Daoy (cell line): ENCODE measurements at regions not wholly inside any gene's neighbourhood (a gene's known extent, or its start where the extent isn't known, plus 50 kb on each side); places are given as distances from the start of the nearest gene placed in this dataset.
"Not testable (repeated sequence)": the region's sequence is repeated elsewhere in the genome, so short reads cannot be mapped to it uniquely, and the experiment has no call there.

ENCODE experiments used
- DNase-seq: peaks from one replicate; pipeline ENCODE4 v3.0.0-alpha.2; 2015; ENCODE audit warnings: low read depth

GRCh38 chr1:59202455-59202854 lies 94.4 kb upstream of the FGGY start:
- no peak for DNase-seq

DNA sequence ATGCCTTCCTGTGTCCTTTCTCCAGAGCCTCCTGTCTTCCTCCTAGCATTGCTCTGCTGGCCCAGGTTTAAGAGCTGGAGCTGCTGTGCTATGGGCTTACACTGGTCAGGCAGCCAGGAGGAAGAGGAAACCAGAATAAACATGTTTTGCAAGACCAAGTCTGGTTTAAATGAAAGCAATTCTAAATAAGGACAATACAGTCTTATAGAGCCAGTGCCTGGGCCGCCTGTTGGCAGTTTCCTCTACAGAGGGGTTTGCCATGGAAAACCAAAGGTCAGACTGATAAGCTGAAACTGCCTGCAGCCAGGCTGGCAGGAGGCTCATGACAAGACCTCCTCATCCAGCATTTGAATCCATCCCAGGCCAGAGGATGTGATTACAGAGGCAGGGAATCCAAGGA lies 92.9 kb upstream of the FGGY start:
- DNase-seq, result no peak

DNA sequence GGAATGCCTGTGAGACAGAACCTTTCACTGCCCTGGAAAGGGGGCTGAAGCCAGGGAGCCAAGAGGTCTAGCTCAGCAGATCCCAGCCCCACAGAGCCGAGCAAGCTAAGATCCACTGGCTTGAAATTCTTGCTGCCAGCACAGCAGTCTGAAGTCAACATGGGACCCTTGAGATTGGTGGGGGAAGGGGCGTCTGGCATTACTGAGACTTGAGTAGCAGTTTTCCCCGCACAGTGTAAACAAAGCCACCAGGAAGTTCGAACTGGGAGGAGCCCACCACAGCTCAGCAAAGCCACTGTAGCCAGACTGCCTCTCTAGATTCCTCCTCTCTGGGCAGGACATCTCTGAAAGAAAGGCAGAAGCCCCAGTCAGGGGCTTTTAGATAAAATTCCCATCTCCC lies 90.3 kb upstream of the FGGY start:
- DNase-seq, result not testable (repeated sequence)

DNA sequence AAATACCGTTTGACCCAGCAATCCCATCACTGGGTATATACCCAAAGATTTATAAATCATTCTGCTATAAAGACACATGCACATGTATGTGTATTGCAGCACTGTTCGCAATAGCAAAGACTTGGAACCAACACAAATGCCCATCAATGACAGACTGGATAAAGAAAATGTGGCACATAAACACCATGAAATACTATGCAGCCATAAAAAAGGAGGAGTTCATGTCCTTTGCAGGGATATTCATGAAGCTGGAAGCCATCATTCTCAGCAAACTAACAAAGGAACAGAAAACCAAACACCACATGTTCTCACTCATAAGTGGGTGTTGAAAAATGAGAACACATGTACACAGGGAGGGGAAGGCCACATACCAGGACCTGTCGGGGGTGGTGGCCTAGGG lies 86.5 kb upstream of the FGGY start:
- not testable (repeated sequence) for DNase-seq

GRCh38 chr1:59212706-59213105 lies 84.2 kb upstream of the FGGY start:
- no peak for DNase-seq

DNA sequence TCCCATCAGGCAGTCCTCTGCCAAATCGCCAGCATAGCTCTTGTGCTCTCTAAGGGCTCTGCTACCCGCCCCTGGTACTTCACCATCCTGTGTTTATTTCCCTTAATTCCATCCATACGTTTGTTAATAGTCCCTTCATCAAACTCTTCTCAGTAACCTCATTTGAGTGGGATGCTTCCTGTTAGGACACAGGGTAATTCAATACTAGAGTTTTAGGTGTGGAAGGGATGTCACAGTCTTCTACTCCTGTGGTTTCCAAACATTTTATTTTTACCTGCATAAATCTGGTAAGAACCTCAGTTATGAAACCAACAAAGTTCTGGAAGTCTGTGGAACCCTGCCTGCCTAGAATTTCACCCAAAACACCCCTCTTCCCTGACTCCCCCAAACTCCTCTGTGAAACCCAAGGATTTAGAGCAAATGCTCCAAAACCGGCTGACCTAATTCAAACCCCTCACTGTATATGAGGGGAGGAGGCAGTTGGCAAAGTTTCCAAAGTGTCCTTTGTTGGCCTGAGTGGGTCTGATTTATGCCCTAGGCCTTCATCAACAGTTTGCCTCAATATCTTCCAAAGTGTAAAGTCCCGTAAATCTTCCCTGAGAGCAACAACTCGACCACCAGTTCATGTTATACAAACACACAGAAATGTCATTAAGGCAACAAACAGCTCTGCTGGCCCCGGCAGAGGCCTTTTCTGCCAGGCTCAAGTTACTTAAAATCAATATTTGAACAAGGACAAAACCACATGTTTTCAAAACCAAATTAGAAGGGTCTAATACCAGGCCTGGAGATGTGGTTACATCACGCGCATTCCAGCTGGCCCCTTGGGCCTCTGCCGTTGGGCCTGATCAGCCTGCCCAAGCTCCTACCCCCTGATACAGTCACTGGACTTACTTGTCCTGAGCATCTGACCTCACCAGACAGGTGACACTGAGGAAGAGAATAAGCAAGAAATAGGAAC lies 82.4 kb upstream of the FGGY start:
- DNase-seq, result peak; percentile 68

- DNase-seq, result no peak
These were observed 81.1 kb upstream of the FGGY start for GRCh38 chr1:59215766-59216291.

- DNase-seq, result not testable (repeated sequence)
These were observed 79.5 kb upstream of the FGGY start for GRCh38 chr1:59217439-59217838.

- no peak for DNase-seq
These were observed 78.2 kb upstream of the FGGY start for GRCh38 chr1:59218521-59219236.

- no peak for DNase-seq
These were observed 77.0 kb upstream of the FGGY start for GRCh38 chr1:59219916-59220315.

DNA sequence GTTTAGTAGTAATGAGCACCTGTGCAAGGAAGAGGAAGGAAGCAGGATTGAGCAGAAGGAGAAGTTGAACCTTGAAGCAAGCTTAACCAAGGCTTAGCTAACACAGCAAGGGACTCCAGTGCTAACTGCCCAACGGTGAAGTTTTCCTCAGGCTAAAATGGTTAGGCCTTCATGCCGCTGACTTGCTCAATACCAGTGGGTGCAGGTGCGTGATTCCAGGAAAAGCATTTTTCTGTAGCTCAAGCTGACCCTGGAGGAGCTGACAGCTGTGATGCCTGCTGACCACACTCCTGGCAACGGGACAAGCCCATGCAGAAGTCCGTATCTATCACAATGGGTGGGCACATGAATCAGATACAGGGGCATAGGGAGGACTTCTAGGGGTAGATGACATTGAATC lies 76.5 kb upstream of the FGGY start:
- no peak for DNase-seq

GRCh38 chr1:59223198-59223597 lies 73.7 kb upstream of the FGGY start:
- DNase-seq, result no peak

DNA sequence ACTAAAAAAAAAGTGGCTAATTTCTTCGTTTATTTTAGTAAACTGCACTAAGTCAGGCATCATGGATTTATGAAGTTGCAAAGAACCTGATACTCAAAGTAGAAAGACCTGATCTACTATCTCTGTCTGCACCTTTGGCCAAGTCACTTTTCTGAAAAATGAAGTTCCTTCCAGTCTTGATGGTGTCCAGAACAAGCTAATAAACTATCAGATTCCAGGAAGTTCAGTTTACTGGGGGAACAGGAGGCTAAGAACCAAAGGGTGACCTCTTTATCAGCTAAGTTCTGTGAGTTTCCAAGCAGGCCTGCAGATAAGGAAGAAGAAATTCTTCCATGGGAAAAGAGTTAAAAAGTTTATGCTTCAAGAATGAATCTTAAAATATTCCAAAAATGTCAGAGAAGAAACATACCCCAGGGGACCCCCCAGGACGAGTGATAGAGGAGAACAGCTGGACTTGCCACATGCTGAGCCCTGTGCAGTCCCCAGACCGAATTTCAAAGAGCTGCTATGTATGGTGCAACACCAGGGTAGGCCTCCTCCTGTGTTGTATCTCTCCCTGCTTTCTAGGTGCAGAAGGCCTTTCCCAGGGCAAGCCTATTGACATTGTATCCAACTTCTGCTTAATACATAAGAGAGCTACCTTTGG lies 72.8 kb upstream of the FGGY start:
- no peak for DNase-seq

DNA sequence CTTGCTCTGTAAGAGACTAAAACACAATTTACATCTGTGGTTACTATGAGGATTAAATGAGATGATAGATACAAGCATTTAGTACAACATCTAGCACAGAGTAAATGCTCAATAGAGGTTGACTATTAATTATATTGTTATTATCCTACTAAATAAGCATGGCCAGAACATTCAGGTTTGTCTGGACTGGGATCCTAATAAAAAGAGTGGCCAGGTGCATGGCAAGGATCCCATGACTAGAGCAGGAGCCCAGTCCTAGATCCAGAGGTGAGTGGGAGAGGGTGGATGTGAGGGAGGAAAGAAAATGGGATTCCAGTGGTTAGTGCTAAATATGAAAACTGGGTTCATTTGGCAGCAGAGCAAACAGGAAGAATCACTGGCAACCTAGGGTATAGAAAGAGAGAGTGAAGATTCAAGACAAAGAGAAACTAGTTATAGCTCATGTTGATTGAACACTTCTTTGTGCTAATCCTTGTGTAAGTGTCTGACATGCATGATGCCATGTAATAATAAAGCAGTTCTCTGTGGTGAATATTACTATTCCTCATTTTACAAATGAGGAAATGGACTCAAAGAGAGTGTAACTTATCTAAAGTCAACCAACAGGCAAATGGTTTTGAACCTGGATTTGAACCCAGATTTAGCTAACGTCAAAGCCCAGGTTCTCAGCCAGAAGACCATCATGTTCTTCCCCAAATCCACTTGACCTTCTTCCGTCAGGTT lies 71.1 kb upstream of the FGGY start:
- DNase-seq, result no peak

DNA sequence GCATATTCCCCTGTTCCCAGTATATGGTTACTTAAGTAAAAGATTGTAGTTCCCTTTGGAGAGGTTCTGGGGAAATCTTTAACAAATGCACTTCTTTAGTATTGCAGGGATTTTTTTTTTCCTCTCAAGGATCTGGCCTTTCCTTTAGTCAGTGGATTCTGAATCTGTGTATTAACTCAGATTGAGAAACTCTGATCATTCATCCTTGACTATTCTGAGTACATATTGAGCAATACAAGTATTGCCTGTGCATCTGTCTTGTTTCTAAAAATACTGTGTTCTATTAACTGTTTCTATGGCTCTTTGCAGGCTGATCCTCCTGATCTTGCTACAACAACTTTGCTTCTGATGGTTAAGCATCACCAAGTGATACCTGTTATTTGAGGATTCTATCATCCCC lies 67.8 kb upstream of the FGGY start:
- DNase-seq, result no peak

DNA sequence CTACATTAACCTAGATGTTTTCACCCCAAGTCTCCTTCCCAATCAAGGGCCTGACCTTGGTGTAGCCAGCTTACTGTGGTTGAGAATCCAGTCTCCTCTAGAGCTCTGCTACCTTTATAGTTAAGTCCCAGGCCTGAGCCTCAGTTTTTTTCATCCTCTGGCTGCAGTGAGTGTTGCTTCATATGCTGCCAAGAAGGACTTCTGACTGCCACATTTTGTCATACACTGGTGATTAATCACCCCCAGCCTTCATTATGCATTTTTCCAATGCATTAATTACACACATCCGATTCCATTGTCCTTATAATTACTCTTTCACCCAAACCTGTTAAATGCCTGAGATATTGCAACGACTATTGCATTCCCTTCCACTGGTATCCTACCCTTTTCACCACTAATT lies 66.3 kb upstream of the FGGY start:
- DNase-seq, result no peak

GRCh38 chr1:59232216-59232615 lies 64.7 kb upstream of the FGGY start:
- no peak for DNase-seq

DNA sequence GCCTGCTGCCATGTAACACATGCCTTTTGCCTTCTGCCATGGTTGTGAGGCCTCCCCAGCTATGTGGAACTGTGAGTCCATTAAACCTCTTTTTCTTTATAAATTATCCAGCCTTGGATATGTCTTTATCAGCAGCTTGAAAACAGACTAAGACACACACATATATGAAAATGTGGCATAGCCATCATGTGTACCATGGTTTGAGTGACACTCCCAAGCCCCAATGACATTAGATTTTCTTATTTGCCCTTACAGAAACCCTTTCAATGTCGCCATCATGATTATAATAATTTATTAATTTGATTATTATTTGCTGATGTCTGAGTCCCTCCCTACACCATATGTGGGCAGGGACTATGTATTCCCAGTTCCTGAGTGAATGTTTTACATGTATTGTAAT lies 63.5 kb upstream of the FGGY start:
- DNase-seq, result no peak

GRCh38 chr1:59236721-59237545 lies 60.0 kb upstream of the FGGY start:
- DNase-seq, result no peak

DNA sequence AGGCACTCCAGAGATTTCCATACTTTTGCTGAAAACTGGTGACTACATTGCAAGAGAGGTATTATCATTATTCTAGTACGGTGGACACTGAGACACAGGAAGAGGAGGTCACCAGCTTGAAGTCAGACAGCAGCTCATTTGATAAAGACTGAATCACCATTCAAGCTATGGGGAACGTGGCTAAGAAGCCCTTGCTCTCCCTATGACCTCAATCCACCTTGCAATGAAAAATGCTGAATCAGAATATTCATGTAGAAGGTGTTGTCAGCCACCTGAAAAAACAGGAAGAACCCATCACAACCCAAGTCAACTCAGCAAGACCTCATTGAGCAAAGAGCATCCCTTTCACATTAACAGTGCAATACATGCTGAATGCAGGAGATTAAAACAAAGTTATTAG lies 59.0 kb upstream of the FGGY start:
- DNase-seq, result no peak
